Stimulated activated CD4-positive, alpha-beta T cell treated with anti-CD3 and anti-CD28 coated beads, TNF-alpha, amount 100 ng/mL, for 24 hours (primary cell): ENCODE measurements at regions not wholly inside any gene's neighbourhood (a gene's known extent, or its start where the extent isn't known, plus 50 kb on each side); places are given as distances from the start of the nearest gene placed in this dataset.
"Not testable (repeated sequence)": the region's sequence is repeated elsewhere in the genome, so short reads cannot be mapped to it uniquely, and the experiment has no call there.

Source experiments
- DNase-seq, 3 experiments: peaks; one replicate each; pipeline ENCODE4 v3.0.0-alpha.2; 2020; ENCODE audit warnings: low read depth in 3 of 3

DNA sequence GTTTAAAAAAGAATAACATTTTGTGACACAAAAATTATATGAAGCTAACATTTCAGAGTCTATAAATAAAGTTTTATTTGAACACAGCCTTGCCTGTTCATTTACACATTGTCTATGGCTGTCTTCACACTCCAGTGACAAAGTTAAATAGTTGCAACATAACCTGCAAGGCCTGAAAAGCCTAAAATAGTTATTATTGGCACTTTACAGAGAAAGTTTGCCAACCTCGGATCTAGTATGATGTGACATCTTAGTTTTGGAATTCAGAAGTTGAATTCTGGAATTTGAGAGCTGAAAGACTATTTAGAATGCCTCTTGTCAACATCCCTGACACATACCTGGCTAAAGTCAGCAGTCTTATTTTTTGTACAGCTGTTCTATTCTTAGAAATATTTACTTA lies 68.3 kb downstream of the DYRK2 start:
- DNase-seq = no peak

DNA sequence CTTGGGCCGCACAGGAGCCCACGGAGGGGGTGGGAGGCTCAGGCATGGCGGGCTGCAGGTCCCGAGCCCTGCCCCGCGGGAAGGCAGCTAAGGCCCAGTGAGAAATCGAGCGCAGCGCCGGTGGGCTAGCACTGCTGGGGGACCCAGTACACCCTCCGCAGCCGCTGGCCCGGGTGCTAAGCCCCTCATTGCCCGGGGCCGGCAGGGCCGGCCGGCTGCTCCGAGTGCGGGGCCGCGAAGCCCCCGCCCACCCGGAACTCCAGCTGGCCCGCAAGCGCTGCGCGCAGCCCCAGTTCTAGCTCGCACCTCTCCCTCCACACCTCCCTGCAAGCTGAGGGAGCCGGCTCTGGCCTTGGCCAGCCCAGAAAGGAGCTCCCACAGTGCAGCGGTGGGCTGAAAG lies 70.8 kb downstream of the DYRK2 start:
- DNase-seq = not testable (repeated sequence)

DNA sequence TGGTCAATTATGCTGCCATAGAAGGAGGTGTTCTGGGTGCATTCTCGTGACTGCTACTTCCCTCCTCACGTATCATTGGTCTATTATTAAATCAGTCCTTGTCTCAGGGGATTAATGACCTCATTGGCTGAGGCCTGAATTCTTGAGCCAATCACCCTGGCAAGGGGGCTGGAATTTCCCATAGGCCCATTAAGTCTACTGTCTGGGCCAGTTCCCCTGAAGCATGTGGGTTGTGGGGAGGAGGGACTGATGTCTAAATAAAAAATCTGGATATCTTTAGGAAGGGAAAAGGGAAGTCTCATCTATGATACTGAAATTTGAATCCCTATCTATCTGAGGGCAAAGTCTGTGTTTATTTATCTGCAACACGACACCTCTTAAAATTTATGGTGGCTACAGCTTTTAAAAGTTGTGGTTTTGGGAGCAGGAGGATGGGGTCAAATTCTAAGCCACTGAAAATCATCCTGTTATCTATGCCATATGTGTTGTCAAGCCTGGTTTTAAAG lies 71.9 kb downstream of the DYRK2 start:
- no peak for DNase-seq

DNA sequence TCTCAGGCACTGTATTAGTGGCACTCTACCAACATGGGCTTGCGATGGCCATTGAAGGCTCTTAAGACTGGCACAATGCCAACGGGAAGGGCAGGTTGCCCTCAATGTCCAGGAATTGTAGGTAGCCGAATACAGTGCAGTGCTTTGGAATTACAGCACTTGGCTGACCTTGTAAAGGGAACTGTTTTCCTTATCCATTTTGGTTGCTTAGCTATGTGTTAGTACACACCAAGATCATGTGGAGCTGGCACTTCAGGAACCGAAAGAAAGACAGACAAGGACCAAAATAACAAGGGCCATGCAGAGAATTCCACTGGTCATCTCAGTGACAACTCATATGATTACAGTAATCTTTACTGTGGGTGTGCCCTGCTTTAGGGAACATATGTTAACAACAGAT lies 72.7 kb downstream of the DYRK2 start:
- no peak for DNase-seq

DNA sequence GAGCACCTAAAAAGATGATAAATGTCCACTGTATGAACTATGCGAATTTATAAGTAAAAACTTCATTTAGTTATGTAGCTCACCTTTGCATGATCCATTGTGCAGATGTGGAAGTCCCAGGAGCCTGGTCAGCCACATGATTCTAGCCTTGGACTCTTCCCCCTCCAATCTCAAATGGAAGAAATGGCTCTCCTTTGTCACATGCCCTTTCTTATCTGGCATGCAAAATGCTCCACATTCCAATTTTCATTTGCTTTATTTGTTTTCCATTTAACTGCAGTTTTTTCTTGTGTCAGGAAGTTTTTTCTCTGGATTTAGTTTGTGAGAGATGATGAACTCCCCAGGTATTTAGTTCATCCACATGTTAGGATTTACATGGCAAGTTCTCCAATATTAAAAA lies 73.8 kb downstream of the DYRK2 start:
- no peak for DNase-seq

DNA sequence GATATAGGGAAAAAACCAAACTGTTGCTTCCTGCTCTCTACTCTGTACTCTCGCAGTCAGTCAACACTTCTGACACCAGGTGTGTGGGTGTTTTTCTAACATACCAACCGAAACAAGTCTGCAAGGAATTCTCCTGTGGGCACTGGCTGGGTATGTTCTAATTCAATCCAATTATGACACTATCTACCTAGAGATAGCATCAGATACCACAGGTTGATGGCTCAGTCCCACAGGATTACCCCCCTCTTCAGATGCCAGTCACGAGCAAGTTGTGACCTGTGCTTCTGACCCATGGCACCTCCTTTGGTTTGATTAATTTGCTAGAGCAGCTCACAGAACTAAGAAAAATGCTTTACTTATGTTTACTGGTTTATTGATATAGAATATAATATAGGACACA lies 78.3 kb downstream of the DYRK2 start:
- DNase-seq = no peak

DNA sequence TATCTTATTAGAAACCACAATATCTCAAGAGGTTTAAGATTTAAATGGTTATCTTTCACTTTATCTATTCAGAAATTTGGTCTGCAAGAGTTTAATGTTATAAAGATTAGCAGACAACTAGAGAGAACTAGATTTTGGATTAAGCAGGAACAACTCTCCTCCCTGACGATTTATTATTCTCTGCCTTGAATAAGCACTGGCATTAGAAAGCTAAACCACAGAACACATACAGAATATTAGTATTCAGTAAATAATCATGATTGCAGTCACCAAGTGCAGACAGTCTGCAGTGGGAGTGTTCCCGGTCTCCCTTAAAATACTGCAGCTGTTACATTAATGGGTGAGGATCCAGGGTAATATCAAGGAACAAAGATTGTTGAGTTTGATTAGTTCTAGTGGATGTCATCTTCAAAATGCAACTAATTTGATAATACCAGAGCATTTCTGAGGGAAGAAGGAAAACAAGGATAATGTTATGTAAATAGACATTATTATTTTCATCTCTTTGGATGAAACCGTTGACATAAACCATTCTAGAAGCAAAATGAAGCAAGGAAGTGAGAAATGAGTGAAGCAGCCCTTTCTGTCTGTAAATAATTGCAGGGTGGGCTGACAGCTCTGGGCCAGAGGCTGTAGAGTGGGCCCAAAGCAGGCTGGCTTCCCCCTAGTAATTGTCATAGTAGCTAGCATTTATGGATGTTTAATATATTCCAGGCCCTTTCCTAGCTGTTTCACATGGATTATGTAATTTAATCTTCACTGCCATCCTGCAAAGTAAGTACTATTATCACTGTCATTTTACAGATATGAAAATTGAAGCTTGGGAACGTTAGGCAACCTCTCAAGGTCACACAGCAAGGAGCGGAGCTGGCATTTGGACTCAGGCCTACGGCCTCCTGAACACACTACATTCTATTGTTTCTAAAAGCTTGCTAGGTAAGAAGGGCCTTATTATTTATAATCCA lies 79.4 kb downstream of the DYRK2 start:
- DNase-seq = no peak

DNA sequence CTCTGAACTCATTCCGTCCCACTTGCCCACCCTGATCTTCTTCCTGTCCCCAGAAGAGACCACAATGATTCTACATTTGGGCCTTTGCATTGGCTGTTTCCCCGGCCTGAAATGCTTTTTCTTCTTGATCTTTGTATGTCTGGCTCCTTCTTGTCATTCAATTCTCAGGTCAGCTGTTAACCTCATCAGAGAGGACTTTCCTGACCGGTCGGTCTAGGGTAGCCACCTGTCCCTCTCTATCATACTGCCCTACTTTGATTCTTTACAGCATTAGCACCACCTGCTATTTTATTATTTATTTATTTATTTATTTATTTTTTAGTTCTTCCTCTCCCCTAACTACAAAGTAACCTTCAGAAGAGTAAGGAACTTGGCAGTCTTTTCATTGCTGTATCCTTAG lies 84.3 kb downstream of the DYRK2 start:
- DNase-seq = no peak

DNA sequence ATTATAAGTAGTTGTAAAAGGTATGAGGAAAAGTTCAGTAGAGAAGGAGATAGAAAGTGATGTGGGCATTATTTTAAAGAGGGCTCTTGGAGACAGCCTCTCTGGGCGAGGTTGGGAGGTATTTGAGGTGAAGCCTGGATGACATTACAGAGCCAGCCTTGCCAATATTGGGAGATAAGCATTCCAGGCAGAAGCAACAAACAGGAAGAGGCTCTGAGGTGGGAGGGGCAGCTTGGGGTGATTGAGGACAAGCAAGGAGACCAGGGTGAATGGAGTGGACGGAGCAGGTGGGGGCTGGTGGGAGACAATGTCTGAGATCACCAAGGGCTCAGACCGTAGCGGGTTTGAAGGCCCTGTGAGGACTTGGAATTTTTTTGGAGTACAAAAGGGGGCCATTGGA lies 87.3 kb downstream of the DYRK2 start:
- no peak for DNase-seq

DNA sequence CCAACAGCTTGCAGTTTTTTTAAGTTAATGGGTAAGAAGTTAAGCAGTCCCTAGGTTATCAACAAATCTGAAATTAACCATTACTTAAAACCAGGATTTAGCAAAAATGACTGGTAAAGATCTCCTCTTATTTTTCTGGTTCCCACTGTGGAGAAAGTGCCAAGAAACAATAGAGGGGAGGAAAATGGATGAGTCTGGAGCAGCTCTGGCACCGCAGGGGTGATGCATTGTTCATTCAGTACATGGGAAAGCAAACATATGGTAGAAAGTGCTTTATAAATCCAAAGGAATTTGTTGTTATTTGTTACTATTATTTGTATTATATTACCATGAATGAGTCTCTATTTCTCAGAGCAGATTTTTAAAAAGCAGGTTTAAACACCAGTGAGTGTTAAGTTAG lies 92.2 kb downstream of the DYRK2 start:
- no peak for DNase-seq

DNA sequence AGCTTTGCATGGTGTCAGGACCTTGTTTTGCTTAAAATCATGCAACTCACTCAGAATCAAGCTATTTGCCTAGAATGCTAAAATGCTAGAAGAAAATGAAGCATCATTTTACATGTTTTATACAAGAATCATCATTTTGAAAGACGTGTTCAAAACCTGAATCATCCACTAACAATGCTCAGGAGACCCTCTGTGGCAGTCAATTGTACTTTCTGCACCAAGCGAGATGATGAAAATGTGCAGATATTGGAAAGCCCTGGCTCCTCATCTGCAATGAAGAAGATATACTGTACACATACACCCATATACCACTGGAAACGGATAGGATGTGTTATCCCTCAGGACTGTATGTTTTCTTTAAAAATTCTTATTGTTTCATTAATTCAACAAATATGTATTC lies 92.7 kb downstream of the DYRK2 start:
- DNase-seq = no peak

DNA sequence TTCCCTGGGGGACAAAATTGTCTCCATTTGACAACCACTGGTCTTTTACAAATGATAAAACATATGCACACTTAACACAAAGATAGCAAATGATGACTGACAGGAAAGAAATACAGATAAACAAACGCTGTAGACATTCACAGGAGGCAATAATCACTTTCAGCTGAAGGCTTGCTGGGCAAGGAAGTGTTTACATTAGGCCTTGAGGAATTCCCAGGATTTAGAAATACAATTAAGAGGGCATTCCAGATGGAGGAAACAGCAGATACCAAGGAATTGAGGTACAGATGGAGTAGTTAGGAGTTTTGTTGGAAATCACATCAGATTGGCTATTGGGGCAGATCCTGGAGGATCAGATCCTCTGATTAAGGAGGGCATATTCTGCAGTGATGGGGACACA lies 93.9 kb downstream of the DYRK2 start:
- DNase-seq = no peak

DNA sequence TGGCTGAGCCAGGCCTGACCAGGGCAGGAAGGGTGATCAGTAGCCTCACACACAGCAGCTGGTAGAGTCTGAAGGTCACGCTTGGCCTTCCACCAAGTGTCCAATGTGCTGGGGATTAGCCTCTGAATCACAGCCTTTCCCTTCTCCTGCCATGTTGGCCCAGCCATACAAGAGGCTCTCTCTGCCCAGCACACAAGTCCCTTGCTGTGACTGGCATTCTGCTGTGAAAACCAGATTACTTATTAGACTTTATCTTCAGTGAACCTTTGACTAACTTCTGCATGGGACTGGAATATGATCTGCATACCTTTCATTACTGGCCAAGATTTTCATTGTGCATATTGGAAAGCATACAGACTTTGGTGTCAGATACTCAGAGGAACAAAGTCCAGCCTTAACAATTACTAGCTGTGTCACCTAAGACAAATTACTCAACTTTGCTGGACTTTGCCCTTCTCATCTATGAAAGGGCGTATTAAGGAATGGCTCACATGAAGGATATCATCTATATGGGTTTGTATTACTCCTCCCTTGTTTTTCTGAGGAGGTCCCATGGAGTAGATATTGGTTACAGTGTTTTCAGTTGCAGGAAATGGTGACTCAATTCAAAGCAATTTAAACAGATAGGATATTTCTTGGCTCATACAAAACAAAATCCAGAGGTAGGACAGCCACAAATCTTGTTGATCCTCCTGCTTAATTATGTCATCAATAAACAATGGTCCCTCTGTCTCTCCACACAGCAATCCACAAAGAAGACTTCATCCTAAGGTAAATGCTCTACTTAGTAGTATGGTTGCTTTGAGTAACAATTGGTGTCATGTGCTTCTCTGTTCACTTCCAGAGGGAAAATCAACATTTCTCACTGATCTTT lies 99.6 kb downstream of the DYRK2 start:
- no peak for DNase-seq

DNA sequence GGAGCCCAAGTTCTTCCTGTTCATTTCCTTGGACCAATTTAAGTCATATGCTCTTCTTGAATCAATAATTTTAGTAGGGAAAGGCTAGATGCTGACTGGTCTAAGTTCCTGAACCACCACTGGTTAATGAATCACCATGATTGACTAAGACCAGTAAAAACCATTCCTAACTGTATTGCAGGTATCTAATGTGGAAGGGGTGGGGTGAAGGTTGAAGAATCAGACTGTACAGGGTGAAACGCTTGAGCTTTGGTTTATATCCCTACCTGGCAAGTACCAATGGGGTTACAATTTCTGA lies 100.1 kb downstream of the DYRK2 start:
- DNase-seq = no peak

DNA sequence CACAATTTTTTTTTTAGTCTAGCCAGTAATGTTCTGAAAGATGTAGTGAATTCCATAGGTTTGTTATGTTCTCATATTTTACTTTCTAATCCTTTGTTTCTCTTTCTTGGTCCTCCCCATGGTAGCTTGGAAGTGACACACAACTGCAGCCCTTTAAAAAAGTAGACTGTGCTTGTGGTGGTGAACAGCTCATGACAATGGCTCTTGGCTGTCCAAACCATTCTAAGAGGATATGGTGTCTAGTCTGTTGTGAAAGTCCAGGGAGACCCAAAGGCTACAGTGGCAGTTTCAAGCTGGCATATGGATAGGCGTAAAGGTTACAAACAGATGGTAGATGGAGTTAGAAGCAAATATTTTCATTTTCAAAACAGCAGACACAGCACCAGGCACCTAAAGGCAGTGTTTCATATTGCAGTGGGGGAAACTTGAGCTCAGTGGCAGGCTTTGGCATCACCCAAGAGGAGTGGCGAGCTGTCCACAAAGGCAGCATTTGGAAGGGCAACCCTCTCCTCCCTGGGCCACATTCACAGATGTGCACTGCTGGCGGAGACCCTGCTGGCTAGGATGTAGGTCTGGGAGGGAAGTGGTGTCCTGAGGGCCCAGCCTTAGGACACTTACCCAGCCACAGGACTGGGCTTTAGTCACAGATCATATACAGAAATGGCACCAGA lies 102.1 kb downstream of the DYRK2 start:
- DNase-seq = no peak

DNA sequence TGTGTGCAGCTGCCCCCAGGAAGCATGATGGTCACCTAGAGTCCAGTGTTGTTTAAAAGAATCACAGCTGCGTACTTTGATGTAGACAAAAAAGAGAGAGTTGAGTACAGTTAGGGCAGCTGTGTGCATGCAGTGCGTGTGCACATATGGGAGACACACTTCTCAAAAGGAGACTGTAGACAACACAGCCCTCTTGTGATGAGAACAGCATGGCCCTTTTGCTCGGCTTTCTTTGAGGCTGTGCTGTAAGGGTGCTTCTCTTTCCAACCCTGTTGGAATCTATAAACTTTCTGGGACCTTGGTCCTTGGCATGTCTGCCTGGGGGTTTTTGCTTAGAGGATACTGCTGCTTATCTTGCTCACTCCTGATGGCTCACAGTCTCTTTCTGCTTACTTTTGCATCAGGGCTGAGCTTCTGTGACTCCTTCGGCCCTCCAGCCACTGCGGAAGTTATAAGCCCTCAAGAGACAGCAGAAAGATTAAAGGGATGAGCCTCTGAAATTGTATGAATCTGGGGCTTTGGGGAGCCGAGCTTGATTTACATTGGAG lies 102.9 kb downstream of the DYRK2 start:
- no peak for DNase-seq

DNA sequence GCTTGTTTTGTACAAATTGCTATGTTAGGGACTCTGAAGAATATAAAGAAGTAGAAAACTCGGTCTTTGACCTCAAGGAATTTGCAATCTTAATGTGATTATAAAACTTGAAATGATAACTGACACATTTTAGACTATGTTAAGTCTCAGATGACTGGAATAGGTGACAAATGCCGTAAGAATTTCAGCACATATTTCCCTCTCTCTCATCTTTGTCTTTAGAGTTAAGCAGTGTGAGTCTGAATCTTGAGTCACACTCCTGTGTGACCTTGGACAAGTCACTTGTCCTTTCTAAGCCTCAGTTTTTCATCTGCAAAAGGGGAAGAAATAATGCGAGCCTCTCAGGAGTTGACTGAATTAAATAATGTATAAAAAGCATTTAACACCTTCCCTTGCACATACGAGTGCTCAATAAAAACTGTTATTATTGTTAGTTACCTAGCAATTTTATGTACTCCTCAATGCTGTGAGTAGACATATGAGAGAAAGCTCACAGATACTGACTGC lies 103.7 kb downstream of the DYRK2 start:
- no peak for DNase-seq

DNA sequence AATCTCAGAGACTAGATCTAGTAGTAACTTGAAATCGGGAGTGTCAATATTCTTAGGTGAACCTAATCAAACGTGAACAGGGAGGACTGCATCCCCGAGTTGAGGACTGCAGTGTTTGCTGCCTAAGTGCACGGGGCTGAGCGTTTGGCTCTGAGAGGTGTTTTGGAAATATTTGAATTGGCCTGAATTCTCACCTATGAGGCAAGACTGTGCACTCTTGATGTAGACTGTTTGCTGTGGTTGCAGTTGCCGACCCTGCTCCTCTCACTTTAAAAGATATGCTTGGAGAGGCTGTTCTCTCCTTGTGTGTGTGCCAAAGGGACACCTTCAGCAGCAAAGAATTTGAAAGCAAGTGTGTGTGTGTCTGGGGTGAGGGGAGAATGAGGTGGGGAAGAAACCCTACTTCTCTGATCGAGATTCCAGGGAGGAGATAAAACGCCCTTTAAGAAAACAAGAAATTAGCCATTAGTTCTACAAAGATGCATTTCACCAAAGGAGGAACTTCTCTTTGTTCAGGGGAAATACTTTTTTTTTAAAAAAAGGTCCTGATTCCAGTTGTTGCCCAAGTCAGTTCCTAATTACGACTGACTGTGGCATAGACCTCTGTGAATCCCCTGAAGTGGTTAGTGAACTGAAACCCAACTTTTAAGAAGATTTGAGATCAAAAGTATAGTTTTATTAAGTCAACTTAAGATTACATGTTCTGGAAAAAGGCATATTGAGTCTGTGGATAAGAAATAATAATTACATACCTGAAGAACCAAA lies 106.6 kb downstream of the DYRK2 start:
- DNase-seq = no peak

DNA sequence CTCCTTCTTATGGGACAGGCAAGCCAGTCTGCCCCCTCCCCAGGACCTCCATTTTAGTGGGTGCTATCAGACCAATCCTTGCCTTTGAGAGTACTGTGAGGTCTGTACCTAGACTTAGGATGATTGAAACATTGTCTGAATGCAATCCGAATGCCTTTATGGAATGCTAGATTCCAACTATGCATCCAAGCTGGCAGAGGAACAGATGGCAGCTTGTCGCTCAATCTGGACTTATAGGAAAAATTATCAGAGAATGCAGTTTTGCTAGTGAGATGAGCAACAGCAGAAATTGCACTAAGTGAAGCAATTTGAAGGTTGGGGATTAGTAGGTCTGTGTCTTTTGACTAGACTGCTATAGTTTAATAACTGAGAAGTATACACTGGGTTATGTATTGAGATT lies 109.1 kb downstream of the DYRK2 start:
- no peak for DNase-seq

DNA sequence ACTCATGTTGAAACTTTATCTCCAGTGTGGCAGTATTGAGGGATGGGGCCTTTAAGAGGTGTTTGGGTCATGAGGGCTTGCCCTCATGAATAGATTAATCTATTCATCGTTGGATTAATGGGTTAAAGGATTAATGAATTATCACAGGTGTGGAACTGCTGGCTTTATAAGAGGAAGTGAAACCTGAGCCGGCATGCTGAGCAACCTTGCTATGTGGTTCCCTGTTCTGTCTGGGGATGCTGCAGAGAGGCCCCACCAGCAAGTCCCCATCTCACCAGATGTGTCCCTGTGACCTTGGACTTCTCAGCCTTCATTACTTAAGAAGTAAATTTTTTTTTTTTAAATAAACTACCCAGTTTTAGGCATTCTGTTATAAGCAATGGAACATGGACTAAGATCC lies 109.6 kb downstream of the DYRK2 start:
- no peak for DNase-seq

DNA sequence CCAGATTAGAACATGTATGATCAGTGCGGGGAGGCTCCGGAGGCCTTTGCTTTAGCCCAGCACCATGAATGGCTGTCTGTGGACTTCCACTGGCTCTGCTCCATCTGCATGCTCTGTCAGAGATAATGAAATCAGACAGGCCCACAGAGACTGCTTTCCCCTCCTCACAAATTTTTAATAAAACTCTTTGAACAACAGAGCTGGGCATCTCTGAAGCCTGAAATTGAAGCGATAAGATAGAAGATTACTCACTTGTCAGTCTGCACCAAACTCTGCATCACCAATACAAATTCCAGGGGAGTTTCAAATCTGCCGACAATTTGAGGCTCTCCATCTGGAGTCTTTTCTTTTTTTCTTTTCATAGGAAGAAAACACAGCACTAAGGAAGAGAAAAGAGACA lies 110.0 kb downstream of the DYRK2 start:
- DNase-seq = no peak
